ENCODE measurements at regions not wholly inside any gene's neighbourhood (a gene's known extent, or its start where the extent isn't known, plus 50 kb on each side); places are given as distances from the start of the nearest gene placed in this dataset.
A peak's percentile ranks its signal among the peaks of the same experiment; 100 is the strongest.

GRCh38 chrX:145178268-145178667 is 69.0 kb upstream of the SPANXN1 start:
- in situ Hi-C loops (cut with HindIII; ENCODE audit: low pct_ligation_motif_present, low pct_unique_long_range_greater_than_20kb, low sequenced_read_pairs), result no loop called here

GRCh38 chrX:145190801-145191389 is 56.4 kb upstream of the SPANXN1 start:
- peak; percentile 8 for DNase-seq
- in situ Hi-C loops (cut with HindIII; ENCODE audit: low pct_ligation_motif_present, low pct_unique_long_range_greater_than_20kb, low sequenced_read_pairs), result no loop called here

More at GRCh38 chrX:145178268-145178667, 69.0 kb upstream of the SPANXN1 start:
- peak; percentile 0 for DNase-seq
